ENCODE measurements at regions not wholly inside any gene's neighbourhood (a gene's known extent, or its start where the extent isn't known, plus 50 kb on each side); places are given as distances from the start of the nearest gene placed in this dataset.

GRCh38 chr17:71849783-71850768 is 270.7 kb upstream of the SOX9 start (continued):
- TF ChIP-seq CHD7 (IDR thresholded peaks at IDR 0.05; ENCODE audit: insufficient replicate concordance, low read length) (no peak), CTBP2 (IDR thresholded peaks at IDR 0.05; ENCODE audit: borderline replicate concordance, insufficient read depth, insufficient read length, low read length) (no peak), TAF7 (optimal IDR thresholded peaks at IDR 0.05; ENCODE audit: borderline replicate concordance, low read depth, low read length) (no peak), SP1 (IDR thresholded peaks at IDR 0.05; ENCODE audit: low read depth, low read length) (no peak), HDAC6 (IDR thresholded peaks at IDR 0.05; ENCODE audit: low read depth, low read length) (no peak), HDAC2 (IDR thresholded peaks at IDR 0.05; ENCODE audit: borderline replicate concordance in 1 of 2, low read depth in 2 of 2, low read length in 2 of 2) (no peak), BACH1 (IDR thresholded peaks at IDR 0.05; ENCODE audit: low read length) (no peak), TEAD4 (IDR thresholded peaks at IDR 0.05; ENCODE audit: low read depth, low read length) (no peak), NRF1 (IDR thresholded peaks at IDR 0.05; ENCODE audit: low read depth, low read length) (no peak)
